DOHH2 (cell line): ENCODE measurements at regions not wholly inside any gene's neighbourhood (a gene's known extent, or its start where the extent isn't known, plus 50 kb on each side); places are given as distances from the start of the nearest gene placed in this dataset.

Source experiments
- EZH2phosphoT487 ChIP-seq: fragments of 200-600 bp; sonication (generic); IDR thresholded peaks from 2 replicates; pipeline ENCODE4 v1.6.1; 2017; ENCODE audit warnings: borderline replicate concordance, mild to moderate bottlenecking, antibody characterized with exemption, low read length, moderate library complexity, mixed read lengths
- TF ChIP-seq, protein P1 (sequence below): fragments of 200-600 bp; sonication (generic); IDR thresholded peaks from one replicate; pipeline ENCODE4 v1.5.1; 2014; ENCODE audit warnings: antibody characterized with exemption, mild to moderate bottlenecking, low read depth, low read length; ENCODE audit not compliant: poor library complexity, severe bottlenecking

- TF ChIP-seq, protein P1, sequence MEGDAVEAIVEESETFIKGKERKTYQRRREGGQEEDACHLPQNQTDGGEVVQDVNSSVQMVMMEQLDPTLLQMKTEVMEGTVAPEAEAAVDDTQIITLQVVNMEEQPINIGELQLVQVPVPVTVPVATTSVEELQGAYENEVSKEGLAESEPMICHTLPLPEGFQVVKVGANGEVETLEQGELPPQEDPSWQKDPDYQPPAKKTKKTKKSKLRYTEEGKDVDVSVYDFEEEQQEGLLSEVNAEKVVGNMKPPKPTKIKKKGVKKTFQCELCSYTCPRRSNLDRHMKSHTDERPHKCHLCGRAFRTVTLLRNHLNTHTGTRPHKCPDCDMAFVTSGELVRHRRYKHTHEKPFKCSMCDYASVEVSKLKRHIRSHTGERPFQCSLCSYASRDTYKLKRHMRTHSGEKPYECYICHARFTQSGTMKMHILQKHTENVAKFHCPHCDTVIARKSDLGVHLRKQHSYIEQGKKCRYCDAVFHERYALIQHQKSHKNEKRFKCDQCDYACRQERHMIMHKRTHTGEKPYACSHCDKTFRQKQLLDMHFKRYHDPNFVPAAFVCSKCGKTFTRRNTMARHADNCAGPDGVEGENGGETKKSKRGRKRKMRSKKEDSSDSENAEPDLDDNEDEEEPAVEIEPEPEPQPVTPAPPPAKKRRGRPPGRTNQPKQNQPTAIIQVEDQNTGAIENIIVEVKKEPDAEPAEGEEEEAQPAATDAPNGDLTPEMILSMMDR, result no peak
- no peak for TF ChIP-seq EZH2phosphoT487
Measured at GRCh38 chr18:2348003-2348402, 223.3 kb downstream of the METTL4 start.
